HCT116 (cell line): ENCODE measurements at regions not wholly inside any gene's neighbourhood (a gene's known extent, or its start where the extent isn't known, plus 50 kb on each side); places are given as distances from the start of the nearest gene placed in this dataset.

ENCODE experiments used
- CEBPB ChIP-seq: IDR thresholded peaks from 2 replicates; pipeline ENCODE4 v1.6.1; 2012; ENCODE audit warnings: low read depth
- FOSL1 ChIP-seq: IDR thresholded peaks from 2 replicates; pipeline ENCODE4 v1.6.1; 2012; ENCODE audit warnings: low read depth
- JUND ChIP-seq: IDR thresholded peaks from 2 replicates; pipeline ENCODE4 v1.6.1; 2012
- POLR2AphosphoS5 ChIP-seq: IDR thresholded peaks from 2 replicates; pipeline ENCODE4 v1.6.1; 2011; ENCODE audit warnings: mild to moderate bottlenecking, low read depth, low read length, moderate library complexity
- TF ChIP-seq, protein P1 (sequence below): IDR thresholded peaks from 2 replicates; pipeline ENCODE4 v1.6.1; 2012
- TF ChIP-seq, protein P2 (sequence below), 3 experiments: fragments of 200-600 bp in 1 of 3; sonication (generic) in 1 of 3; IDR thresholded peaks in 2 of 3; conservative IDR thresholded peaks in 1 of 3; 2 replicates each; pipeline ENCODE4 v1.5.1; 2012 to 2017; ENCODE audit warnings: low read depth in 2 of 3, low read length in 2 of 3, antibody characterized with exemption in 1 of 3, borderline replicate concordance in 1 of 3, control low read depth in 1 of 3, mild to moderate bottlenecking in 1 of 3, mixed read lengths in 1 of 3, mixed run types in 1 of 3, moderate library complexity in 1 of 3; ENCODE audit not compliant: insufficient read depth in 1 of 3
- TF ChIP-seq, protein P3 (sequence below): IDR thresholded peaks from 2 replicates; pipeline ENCODE4 v1.6.1; 2012; ENCODE audit warnings: low read depth

DNA sequence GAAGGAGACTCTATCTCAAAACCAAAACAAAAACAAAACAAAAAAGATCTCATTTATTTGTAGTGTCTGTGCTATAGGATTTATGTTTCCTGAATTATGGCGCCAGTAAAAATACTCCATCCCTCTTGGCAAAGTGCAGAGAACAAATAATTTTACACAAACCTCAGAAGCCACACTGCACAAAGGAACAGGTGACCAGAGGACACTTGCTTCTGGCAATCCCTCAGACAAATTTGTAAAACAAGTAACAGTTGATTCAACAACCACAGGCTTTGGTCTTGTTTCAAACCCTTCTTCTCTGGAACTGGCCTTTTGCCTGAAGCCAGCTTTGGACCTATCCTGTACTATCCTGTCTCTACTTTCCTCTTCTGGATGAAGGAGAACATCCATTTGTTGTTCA, 502.1 kb downstream of the DMAC1 start:
- TF ChIP-seq JUND (no peak), FOSL1 (no peak), POLR2AphosphoS5 (no peak), CEBPB (no peak)
- TF ChIP-seq, protein P1, sequence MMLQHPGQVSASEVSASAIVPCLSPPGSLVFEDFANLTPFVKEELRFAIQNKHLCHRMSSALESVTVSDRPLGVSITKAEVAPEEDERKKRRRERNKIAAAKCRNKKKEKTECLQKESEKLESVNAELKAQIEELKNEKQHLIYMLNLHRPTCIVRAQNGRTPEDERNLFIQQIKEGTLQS, result no peak
- TF ChIP-seq, protein P2, sequence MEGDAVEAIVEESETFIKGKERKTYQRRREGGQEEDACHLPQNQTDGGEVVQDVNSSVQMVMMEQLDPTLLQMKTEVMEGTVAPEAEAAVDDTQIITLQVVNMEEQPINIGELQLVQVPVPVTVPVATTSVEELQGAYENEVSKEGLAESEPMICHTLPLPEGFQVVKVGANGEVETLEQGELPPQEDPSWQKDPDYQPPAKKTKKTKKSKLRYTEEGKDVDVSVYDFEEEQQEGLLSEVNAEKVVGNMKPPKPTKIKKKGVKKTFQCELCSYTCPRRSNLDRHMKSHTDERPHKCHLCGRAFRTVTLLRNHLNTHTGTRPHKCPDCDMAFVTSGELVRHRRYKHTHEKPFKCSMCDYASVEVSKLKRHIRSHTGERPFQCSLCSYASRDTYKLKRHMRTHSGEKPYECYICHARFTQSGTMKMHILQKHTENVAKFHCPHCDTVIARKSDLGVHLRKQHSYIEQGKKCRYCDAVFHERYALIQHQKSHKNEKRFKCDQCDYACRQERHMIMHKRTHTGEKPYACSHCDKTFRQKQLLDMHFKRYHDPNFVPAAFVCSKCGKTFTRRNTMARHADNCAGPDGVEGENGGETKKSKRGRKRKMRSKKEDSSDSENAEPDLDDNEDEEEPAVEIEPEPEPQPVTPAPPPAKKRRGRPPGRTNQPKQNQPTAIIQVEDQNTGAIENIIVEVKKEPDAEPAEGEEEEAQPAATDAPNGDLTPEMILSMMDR (IDR thresholded peaks at IDR 0.05 in 2 of 3, conservative IDR thresholded peaks at IDR 0.05 in 1 of 3; ENCODE audit: borderline replicate concordance in 1 of 3, insufficient read depth in 1 of 3, low read depth in 2 of 3, low read length in 2 of 3), result no peak
- TF ChIP-seq, protein P3, sequence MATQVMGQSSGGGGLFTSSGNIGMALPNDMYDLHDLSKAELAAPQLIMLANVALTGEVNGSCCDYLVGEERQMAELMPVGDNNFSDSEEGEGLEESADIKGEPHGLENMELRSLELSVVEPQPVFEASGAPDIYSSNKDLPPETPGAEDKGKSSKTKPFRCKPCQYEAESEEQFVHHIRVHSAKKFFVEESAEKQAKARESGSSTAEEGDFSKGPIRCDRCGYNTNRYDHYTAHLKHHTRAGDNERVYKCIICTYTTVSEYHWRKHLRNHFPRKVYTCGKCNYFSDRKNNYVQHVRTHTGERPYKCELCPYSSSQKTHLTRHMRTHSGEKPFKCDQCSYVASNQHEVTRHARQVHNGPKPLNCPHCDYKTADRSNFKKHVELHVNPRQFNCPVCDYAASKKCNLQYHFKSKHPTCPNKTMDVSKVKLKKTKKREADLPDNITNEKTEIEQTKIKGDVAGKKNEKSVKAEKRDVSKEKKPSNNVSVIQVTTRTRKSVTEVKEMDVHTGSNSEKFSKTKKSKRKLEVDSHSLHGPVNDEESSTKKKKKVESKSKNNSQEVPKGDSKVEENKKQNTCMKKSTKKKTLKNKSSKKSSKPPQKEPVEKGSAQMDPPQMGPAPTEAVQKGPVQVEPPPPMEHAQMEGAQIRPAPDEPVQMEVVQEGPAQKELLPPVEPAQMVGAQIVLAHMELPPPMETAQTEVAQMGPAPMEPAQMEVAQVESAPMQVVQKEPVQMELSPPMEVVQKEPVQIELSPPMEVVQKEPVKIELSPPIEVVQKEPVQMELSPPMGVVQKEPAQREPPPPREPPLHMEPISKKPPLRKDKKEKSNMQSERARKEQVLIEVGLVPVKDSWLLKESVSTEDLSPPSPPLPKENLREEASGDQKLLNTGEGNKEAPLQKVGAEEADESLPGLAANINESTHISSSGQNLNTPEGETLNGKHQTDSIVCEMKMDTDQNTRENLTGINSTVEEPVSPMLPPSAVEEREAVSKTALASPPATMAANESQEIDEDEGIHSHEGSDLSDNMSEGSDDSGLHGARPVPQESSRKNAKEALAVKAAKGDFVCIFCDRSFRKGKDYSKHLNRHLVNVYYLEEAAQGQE, result no peak
